Gastrocnemius medialis (tissue), 4 donors: ENCODE measurements at regions not wholly inside any gene's neighbourhood (a gene's known extent, or its start where the extent isn't known, plus 50 kb on each side); places are given as distances from the start of the nearest gene placed in this dataset.

ENCODE experiments used
- ATAC-seq, 2 donors: fragments of 150-250 bp; one replicate each; pipeline ENCODE4 v1.9.1; 2016
- DNase-seq, 2 donors: peaks; one replicate each; pipeline ENCODE4 v3.0.0-alpha.2; 2019
- H3K27ac ChIP-seq, 4 donors: fragments of 200-600 bp; sonication (generic); 1 replicate in 1 of 4; 2 replicates in 3 of 4; pipeline ENCODE4 v1.5.1; 2016 to 2018; ENCODE audit warnings: mild to moderate bottlenecking in 2 of 4, moderate library complexity in 1 of 4
- H3K27me3 ChIP-seq, 3 donors: fragments of 200-600 bp; sonication (generic) in 2 of 3; 1 replicate in 1 of 3; 2 replicates in 2 of 3; pipeline versions ENCODE4 v1.5.1 to v1.6.0; 2016 to 2019; ENCODE audit warnings: mild to moderate bottlenecking in 1 of 3, moderate library complexity in 1 of 3
- H3K36me3 ChIP-seq, 2 donors: fragments of 200-600 bp; sonication (generic) in 1 of 2; one replicate each; pipeline ENCODE4 v1.5.1; 2017 to 2018
- H3K4me1 ChIP-seq, 2 donors: fragments of 200-600 bp; sonication (generic) in 1 of 2; one replicate each; pipeline ENCODE4 v1.5.1; 2016 to 2017; ENCODE audit warnings: mild to moderate bottlenecking in 2 of 2
- H3K4me3 ChIP-seq, 4 donors: fragments of 200-600 bp; sonication (generic) in 3 of 4; 1 replicate in 1 of 4; 2 replicates in 3 of 4; pipeline ENCODE4 v1.5.1; 2016 to 2019; ENCODE audit warnings: mild to moderate bottlenecking in 2 of 4
- H3K9me3 ChIP-seq, 3 donors: fragments of 200-600 bp; sonication (generic) in 2 of 3; 1 replicate in 1 of 3; 2 replicates in 2 of 3; pipeline ENCODE4 v1.5.1; 2016 to 2019
- POLR2A ChIP-seq, 2 donors: fragments of 450-650 bp; IDR thresholded peaks; one replicate each; pipeline ENCODE4 v1.6.1; 2017; ENCODE audit warnings: antibody characterized with exemption in 2 of 2, mild to moderate bottlenecking in 2 of 2, moderate library complexity in 2 of 2
- in situ Hi-C, 4 donors: fragments of 200-750 bp; cut with MboI; loops; one replicate each; pipeline versions ENCODE4 v1.15.0 to v1.8.0; 2017; ENCODE audit warnings: low sequenced_read_pairs in 4 of 4
- intact Hi-C: fragments of 100-400 bp; cut with DNase I; formaldehyde crosslinking; loops from one replicate; pipeline ENCODE4 v1.15.1; 2023; ENCODE audit warnings: low total_unique reads
- TF ChIP-seq, protein P1 (sequence below), 5 experiments: fragments of 450-650 bp in 3 of 5; fragments of 200-600 bp in 2 of 5; sonication (generic) in 2 of 5; IDR thresholded peaks in 4 of 5; conservative IDR thresholded peaks in 1 of 5; 1 replicate in 4 of 5; 2 replicates in 1 of 5; pipeline ENCODE4 v1.5.1; 2016 to 2019; ENCODE audit warnings: antibody characterized with exemption in 5 of 5, mild to moderate bottlenecking in 3 of 5, moderate library complexity in 3 of 5

DNA sequence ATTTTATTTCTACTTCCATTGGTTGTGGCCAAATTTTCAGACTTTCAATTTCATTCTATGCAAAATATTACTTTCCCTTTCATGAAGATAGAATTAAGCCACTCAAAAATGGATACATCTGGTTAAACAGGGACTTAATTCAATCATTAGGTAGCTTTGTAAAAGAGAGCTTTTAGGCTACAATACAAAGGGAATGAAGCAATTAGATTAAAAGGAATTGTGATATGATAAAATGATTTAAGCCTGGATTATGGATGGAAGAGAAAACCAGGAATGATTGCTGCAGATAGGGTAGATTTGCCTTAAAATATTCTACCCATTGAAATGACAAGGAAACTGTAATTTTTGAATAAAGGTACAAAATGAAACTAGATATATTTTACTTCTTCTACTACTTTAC is 134.6 kb upstream of the PDHA2 start:
- in situ Hi-C loops, result no loop called here
- no peak overlapping the region for H3K4me3 ChIP-seq
- no peaks in the 10 kb centered on the region for H3K9me3 ChIP-seq
- intact Hi-C loops, result no loop called here
- no peaks in the 10 kb centered on the region for H3K36me3 ChIP-seq
- no peak overlapping the region for H3K27ac ChIP-seq
- TF ChIP-seq POLR2A (IDR thresholded peaks at IDR 0.05), result no peak
- TF ChIP-seq, protein P1, sequence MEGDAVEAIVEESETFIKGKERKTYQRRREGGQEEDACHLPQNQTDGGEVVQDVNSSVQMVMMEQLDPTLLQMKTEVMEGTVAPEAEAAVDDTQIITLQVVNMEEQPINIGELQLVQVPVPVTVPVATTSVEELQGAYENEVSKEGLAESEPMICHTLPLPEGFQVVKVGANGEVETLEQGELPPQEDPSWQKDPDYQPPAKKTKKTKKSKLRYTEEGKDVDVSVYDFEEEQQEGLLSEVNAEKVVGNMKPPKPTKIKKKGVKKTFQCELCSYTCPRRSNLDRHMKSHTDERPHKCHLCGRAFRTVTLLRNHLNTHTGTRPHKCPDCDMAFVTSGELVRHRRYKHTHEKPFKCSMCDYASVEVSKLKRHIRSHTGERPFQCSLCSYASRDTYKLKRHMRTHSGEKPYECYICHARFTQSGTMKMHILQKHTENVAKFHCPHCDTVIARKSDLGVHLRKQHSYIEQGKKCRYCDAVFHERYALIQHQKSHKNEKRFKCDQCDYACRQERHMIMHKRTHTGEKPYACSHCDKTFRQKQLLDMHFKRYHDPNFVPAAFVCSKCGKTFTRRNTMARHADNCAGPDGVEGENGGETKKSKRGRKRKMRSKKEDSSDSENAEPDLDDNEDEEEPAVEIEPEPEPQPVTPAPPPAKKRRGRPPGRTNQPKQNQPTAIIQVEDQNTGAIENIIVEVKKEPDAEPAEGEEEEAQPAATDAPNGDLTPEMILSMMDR (IDR thresholded peaks at IDR 0.05 in 4 of 5, conservative IDR thresholded peaks at IDR 0.05 in 1 of 5), result no peak
- DNase-seq (no peak), ATAC-seq (no peak)
- no peaks in the 10 kb centered on the region for H3K27me3 ChIP-seq
- H3K4me1 ChIP-seq, result no peaks in the 10 kb centered on the region

DNA sequence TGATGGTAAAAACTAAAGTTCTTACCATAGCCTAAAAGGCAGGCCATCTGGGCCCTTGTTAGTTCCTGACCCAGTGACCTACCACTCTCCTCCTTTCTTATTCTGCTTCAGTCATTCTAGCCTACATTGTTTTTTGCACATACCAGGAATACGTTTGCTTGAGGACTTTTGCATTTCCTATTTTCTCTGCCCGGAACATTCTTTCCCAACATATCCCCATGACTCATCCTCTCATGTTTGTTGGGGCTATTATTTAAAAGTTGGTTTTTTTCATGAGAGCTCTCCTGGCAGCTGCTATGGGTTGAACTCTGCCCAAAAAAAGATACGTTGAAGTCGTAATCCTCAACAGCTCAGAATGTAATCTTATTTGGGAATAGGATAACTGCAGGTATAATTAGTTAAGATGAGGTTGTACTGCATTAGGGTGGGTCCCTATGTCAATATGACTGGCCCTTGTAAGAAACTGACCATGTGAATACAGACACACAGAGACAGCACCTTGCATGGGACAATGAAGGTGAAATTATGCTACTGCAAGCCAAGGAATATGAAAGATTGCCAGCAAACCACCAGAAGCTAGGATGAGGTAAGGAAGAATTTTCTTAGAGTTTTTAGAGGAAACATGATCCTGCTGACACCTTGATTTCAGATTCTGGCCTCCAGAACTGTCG is 138.3 kb upstream of the PDHA2 start:
- DNase-seq (peak in 1 of 2 donors; percentile 13), ATAC-seq (peak; percentile 68 to 70)
- intact Hi-C loops (no loop called here), in situ Hi-C loops (no loop called here)
- H3K36me3 ChIP-seq, result no peaks in the 10 kb centered on the region
- H3K9me3 ChIP-seq, result no peaks in the 10 kb centered on the region
- TF ChIP-seq POLR2A (IDR thresholded peaks at IDR 0.05), result no peak
- TF ChIP-seq, protein P1 (IDR thresholded peaks at IDR 0.05 in 4 of 5, conservative IDR thresholded peaks at IDR 0.05 in 1 of 5), result no peak
- H3K4me1 ChIP-seq, result no peaks in the 10 kb centered on the region
- H3K4me3 ChIP-seq, result no peak overlapping the region
- H3K27me3 ChIP-seq, result no peaks in the 10 kb centered on the region
- H3K27ac ChIP-seq, result no peak overlapping the region

DNA sequence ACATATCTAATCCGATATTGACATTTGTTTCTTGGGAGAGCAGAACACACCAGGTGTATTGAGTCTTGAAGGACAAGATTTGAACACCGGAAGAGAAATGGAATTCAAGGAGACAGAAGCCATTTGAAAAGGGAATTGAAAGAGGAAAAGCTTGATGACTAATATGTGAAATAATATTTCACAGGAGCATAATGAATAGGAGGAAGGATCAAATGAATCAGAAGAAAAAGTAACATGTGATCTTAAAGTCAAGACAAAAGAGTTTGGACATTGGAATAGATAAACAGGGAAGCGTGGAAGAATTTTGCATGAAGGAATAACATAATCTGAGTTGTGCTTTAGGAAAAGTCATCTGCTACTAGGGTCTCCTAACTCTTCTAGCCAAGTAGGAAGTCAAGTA is 145.5 kb upstream of the PDHA2 start:
- ATAC-seq (no peak), DNase-seq (no peak)
- Histone ChIP-seq H3K27me3 (no peaks in the 10 kb centered on the region), H3K4me3 (no peak overlapping the region), H3K9me3 (no peaks in the 10 kb centered on the region), H3K4me1 (no peaks in the 10 kb centered on the region), H3K27ac (no peak overlapping the region), H3K36me3 (no peaks in the 10 kb centered on the region)
- TF ChIP-seq, protein P1 (IDR thresholded peaks at IDR 0.05 in 4 of 5, conservative IDR thresholded peaks at IDR 0.05 in 1 of 5), result no peak
- TF ChIP-seq POLR2A (IDR thresholded peaks at IDR 0.05), result no peak
- in situ Hi-C loops (no loop called here), intact Hi-C loops (no loop called here)

DNA sequence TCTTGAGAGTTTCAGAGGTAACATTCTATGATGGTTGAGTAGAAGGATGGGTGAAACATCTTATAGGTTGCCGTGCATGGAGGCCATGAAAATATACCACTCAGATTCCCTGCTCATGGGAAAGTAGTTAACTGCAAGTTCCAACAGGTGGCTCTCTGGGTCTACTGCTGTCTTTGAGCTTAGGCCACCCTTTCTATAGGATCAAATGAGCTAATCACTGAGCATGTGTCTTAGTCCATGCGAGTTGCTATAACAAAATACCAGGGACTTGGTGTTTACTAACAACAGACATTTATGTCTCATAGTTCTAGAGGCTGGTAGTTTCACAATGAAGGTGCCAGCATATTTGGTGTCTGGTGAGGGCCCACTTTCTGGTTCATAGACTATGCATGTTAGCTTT is 144.8 kb upstream of the UNC5C start:
- TF ChIP-seq POLR2A (IDR thresholded peaks at IDR 0.05), result no peak
- TF ChIP-seq, protein P1 (IDR thresholded peaks at IDR 0.05 in 4 of 5, conservative IDR thresholded peaks at IDR 0.05 in 1 of 5), result no peak
- in situ Hi-C loops, result no loop called here
- intact Hi-C loops, result no loop called here

DNA sequence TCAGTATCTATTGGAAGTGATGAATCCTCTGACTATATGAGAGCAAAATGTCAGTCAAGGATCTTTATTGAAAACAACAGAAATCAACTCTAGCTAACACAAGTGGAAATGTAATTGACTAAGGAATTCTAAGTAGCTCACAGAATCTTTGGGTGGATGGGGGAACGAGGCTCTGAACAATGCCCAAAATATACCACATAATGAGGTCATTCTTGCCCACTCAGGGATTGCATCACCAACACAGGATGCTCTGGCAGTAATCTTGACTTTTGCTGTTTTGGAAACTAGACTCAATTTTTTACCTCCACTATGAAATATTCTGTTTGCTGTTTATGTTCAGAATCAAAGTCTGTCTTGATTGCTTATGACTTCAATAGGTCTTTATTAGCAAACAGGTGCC is 127.4 kb upstream of the UNC5C start:
- Histone ChIP-seq H3K4me3 (no peak overlapping the region), H3K36me3 (no peaks in the 10 kb centered on the region), H3K27ac (no peak overlapping the region), H3K4me1 (no peaks in the 10 kb centered on the region), H3K9me3 (no peaks in the 10 kb centered on the region), H3K27me3 (no peaks in the 10 kb centered on the region)
- intact Hi-C loops (no loop called here), in situ Hi-C loops (no loop called here)
- no peak for TF ChIP-seq POLR2A (IDR thresholded peaks at IDR 0.05)
- TF ChIP-seq, protein P1 (IDR thresholded peaks at IDR 0.05 in 4 of 5, conservative IDR thresholded peaks at IDR 0.05 in 1 of 5), result no peak
- ATAC-seq, result no peak
- DNase-seq, result no peak

More for the DNA sequence above, 144.8 kb upstream of the UNC5C start:
- Histone ChIP-seq H3K4me3 (no peak overlapping the region), H3K36me3 (no peaks in the 10 kb centered on the region), H3K27ac (no peak overlapping the region), H3K4me1 (no peaks in the 10 kb centered on the region), H3K27me3 (no peaks in the 10 kb centered on the region), H3K9me3 (no peaks in the 10 kb centered on the region)
- DNase-seq, result no peak
- no peak for ATAC-seq
